Heart left ventricle (tissue), 13 donors: ENCODE measurements at regions not wholly inside any gene's neighbourhood (a gene's known extent, or its start where the extent isn't known, plus 50 kb on each side); places are given as distances from the start of the nearest gene placed in this dataset.

Source experiments
- CTCF ChIP-seq, 12 donors: fragments of 200-600 bp; sonication (generic) in 4 of 12; IDR thresholded peaks; one replicate each; pipeline versions ENCODE4 v1.5.0 to v1.8.0; 2018 to 2022; ENCODE audit warnings: antibody characterized with exemption in 12 of 12, mild to moderate bottlenecking in 5 of 12
- POLR2A ChIP-seq, 2 donors: fragments of 450-650 bp; IDR thresholded peaks; one replicate each; pipeline ENCODE4 v1.6.1; 2017; ENCODE audit warnings: antibody characterized with exemption in 2 of 2, mild to moderate bottlenecking in 2 of 2, moderate library complexity in 2 of 2
- donor health status: ischemic (EF 13 %, LVEDD 7.1; RV severe dilation, severe dysfunction).
- donor health status: DM: no; HTN: yes; CAD: no.
- donor health status: DM: no; HTN: no; CAD: no.
- donor health status: ischemic (EF 25% LVEDD 6.9; RV normal size, moderate dysfunction).
- donor health status: ischemic (EF 25% LVEDD 5.7; RV mildly dilated, moderate dysfunction).
- donor health status: ischemic (EF 35%, LVEDD 5.7; RV mildly dilated, moderate dysfunction).
- donor health status: nonischemic (EF 11% LVEDD 7.7; RV severe dilation, severe dysfunction).
- donor health status: DM: yes; HTN: yes; CAD: no.
- donor health status: PGD.
- donor health status: ischemic (EF 29% LVEDD 5.4; RV normal size, mild dysfunction).
- donor health status: nonischemic (EF 23%, LVEDD 6.1; RV moderate dilation, normal function).

GRCh38 chr1:90246069-90246468, 251.2 kb downstream of the ZNF326 start:
- TF ChIP-seq CTCF (IDR thresholded peaks at IDR 0.05) = no peak
- no peak for TF ChIP-seq POLR2A (IDR thresholded peaks at IDR 0.05)
